Omental fat pad (tissue), 3 donors: ENCODE measurements at regions not wholly inside any gene's neighbourhood (a gene's known extent, or its start where the extent isn't known, plus 50 kb on each side); places are given as distances from the start of the nearest gene placed in this dataset.

ENCODE experiments used
- ATAC-seq: fragments of 150-250 bp; one replicate; pipeline ENCODE4 v1.9.1; 2016; ENCODE audit warnings: mild to moderate bottlenecking, moderate library complexity; ENCODE audit not compliant: low FRiP score
- DNase-seq: peaks from one replicate; pipeline ENCODE4 v3.0.0-alpha.2; 2019; ENCODE audit warnings: low spot score
- TF ChIP-seq, protein P1 (sequence below), 3 donors: fragments of 450-650 bp; IDR thresholded peaks; one replicate each; pipeline ENCODE4 v1.5.1; 2016 to 2017; ENCODE audit warnings: antibody characterized with exemption in 3 of 3, mild to moderate bottlenecking in 3 of 3, moderate library complexity in 2 of 3

DNA sequence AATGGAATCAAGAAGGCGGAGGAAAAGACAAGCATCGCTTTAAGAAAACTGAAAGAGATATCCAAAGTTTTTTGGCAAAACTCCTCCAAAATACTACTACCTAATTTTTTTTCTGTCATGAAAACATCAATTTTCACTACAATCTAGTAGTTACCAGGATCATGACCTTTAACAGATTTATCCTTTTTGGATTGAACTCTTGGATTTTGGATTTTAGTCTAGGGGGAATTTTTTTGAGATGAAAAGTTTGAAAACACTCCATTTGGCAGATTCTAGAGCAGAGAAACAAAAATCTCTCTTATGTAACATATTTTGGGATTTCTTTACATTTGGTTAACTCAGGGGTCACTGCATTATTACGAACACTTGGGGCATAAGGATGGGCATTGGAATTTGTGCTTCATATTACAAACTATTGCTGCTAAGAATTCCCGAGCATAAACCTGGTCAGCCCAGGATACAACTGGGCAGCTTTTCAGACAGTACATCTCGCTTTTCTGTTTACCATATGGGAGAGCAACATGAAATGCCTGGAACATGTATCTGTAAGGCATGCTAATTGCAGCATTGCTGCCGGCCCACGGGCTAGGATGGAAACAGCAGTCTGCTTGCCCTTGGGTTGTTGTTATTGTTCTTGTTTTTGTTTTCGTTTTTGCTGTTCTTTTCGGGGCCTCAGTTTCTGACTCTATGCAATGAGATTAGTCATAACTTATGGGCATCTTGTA is 264.3 kb downstream of the RHOU start:
- TF ChIP-seq, protein P1, sequence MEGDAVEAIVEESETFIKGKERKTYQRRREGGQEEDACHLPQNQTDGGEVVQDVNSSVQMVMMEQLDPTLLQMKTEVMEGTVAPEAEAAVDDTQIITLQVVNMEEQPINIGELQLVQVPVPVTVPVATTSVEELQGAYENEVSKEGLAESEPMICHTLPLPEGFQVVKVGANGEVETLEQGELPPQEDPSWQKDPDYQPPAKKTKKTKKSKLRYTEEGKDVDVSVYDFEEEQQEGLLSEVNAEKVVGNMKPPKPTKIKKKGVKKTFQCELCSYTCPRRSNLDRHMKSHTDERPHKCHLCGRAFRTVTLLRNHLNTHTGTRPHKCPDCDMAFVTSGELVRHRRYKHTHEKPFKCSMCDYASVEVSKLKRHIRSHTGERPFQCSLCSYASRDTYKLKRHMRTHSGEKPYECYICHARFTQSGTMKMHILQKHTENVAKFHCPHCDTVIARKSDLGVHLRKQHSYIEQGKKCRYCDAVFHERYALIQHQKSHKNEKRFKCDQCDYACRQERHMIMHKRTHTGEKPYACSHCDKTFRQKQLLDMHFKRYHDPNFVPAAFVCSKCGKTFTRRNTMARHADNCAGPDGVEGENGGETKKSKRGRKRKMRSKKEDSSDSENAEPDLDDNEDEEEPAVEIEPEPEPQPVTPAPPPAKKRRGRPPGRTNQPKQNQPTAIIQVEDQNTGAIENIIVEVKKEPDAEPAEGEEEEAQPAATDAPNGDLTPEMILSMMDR (IDR thresholded peaks at IDR 0.05): no peak
- no peak for ATAC-seq

DNA sequence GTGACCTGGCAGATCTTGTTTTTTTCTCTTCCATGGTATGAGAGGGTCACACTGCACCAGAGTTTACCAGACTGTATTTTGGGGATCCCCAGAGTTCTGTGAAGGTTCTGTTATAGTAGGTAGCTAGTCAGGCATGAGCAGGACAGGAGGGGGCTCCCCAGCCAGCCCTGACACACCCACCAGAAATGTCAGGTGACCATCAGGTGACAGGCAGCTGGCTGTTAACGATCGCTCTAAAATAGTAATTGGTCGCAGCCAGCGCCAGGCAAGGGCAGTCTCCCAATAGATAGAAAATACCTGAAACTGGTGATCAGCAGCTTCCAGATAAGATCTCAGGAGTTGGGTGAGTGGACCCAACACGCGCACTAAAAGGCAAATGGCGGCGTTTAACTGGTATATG is 264.9 kb downstream of the RHOU start:
- no peak for DNase-seq
- TF ChIP-seq, protein P1 (IDR thresholded peaks at IDR 0.05): no peak
- no peak for ATAC-seq

More for the DNA sequence above, 264.3 kb downstream of the RHOU start:
- DNase-seq: no peak

DNA sequence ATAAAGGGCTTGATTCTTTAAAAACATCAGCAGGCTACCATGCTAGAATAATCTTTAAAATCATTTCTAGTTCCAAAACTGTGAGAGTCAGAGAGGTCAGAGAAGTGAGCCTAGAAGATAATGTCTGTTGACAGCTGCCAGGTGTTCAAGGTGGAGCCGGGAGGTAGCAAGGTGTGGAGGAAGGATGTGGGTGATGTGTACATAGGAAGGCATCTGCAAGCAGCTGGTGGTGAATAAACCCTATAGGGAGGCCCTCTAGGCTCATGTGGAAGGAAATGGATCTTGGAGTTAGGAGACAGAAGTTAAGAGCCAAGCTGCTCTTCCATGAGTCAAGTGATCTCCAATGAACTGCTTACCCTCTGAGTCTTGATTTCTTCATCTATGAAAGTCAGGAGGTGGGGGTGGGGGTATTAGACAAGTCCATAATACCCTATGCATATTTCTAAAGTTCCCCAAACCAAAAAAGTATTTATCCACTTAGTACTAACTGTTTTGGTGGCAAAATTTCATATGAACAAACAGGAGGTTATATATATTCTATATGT is 266.3 kb downstream of the RHOU start:
- TF ChIP-seq, protein P1 (IDR thresholded peaks at IDR 0.05): no peak
- ATAC-seq: no peak
- no peak for DNase-seq

DNA sequence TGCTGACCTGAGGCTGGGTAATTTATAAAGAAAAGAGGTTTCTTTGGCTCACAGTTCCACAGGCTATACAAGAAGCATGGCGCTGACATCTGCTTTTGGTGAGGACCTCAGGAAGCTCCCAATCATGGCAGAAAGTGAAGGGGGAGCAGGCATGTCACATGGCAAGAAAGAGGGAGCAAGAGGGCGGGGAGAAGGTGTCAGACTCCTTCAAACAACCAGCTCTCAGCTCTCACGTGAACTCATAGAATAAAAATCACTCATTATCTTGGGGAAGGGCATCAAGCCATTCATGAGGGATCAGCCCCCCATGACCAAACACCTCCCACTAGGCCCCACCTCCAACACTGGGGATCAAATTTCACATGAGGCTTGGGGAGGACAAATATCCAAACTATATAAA is 266.8 kb downstream of the RHOU start:
- no peak for ATAC-seq
- TF ChIP-seq, protein P1 (IDR thresholded peaks at IDR 0.05): no peak
- DNase-seq: no peak

DNA sequence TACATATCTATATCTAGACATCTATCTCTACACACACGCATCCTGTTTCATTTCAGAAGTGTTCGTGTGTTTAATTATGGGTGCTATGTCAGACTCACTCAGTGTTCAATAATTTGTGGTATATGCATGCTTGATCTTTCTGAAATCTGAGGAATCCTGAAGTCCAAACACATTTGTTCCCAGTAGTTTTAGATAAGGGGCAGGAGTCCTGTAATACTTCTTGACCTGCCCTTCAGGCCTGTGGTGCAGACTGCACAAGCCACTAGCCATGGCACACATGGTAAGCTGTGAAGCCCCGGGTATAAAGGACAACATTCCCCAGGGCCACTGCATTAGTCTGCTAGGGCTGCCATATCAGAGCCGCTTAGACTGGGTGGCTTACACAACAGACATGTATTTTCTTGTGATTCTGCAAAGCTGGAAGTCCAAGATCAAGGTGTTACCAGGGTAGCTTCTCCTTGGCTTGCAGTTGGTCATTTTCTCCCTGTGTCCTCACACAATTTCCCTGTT is 267.2 kb downstream of the RHOU start:
- no peak for DNase-seq
- TF ChIP-seq, protein P1 (IDR thresholded peaks at IDR 0.05): no peak
- ATAC-seq: no peak

DNA sequence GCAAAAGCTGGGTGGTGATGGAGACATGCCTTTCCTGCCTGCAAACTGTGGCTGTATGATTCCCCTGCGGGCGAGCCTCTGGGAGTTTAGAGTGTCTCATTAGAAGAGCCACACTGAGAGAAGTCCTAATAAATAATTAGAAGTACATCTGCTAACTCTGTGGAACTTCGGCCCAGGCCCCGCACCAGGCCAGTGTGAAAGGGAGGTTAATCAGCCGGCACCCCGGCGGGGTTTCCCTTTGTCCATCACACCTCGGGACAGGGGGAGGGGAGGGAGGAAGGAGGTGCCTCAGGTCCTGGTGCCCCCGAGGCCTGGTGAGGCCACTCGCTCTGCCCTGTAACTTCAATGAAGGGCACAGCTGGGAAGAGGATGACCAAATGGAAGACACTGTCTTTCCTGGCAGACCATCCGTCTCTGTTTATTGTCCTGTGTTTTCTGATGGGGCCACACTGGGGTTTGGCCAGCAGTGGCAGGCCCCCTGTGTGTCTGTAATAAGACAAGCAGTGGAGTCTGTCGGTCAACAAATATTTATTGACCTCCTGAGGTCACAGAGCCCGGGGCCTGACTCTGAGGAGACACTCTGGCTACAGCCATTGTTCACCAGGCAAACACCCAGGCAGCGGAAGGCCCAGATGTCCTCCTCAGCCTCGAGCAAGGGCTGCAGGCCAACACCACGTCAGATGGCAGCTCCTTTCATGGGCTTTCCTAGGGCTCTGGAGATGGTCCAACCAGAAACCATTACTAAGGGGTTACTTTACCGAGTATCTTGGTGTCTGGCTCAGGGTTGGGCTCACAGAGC is 267.5 kb upstream of the RAB4A start:
- ATAC-seq: no peak

More for the DNA sequence above, 267.5 kb upstream of the RAB4A start:
- DNase-seq: no peak
- TF ChIP-seq, protein P1 (IDR thresholded peaks at IDR 0.05): no peak
